ENCODE measurements at regions not wholly inside any gene's neighbourhood (a gene's known extent, or its start where the extent isn't known, plus 50 kb on each side); places are given as distances from the start of the nearest gene placed in this dataset.
"Not testable (repeated sequence)": the region's sequence is repeated elsewhere in the genome, so short reads cannot be mapped to it uniquely, and the experiment has no call there.

DNA sequence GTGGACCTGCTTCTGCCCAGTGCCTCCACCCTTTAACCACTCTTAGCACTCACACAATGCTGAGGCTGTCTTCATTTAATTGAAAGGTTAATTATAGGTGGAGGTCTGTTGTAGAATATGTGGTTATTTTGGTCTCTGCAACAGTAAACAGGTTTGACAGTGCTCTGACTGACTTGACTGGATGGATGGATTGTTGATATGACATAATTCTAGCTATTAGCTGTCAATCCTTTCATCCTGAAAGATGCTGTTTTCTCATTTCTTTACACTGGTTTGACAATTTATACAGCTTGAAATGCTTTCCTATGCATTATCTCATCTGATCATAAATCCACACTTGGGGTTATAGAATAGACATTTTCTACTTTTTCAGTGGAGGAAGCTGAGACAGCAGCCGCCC is 210.7 kb downstream of the CDH26 start:
- H3K4me1 Mint-ChIP-seq, result peaks cover 0 to 5% (median 1%) of the 10 kb centered on the region in 4 donors
- POLR2A ChIA-PET, result no interaction called here
- H3K36me3 Mint-ChIP-seq, result no peaks in the 10 kb centered on the region
- ATAC-seq (no peak), DNase-seq (no peak)
- no peak overlapping the region for H3K4me3 Mint-ChIP-seq
- H3K9me3 Mint-ChIP-seq, result peaks cover 0 to 2% (median 0%) of the 10 kb centered on the region in 9 donors
- peaks cover 0 to 2% (median 0%) of the 10 kb centered on the region in 5 donors for H3K27me3 Mint-ChIP-seq
- no peak overlapping the region for H3K27ac Mint-ChIP-seq

DNA sequence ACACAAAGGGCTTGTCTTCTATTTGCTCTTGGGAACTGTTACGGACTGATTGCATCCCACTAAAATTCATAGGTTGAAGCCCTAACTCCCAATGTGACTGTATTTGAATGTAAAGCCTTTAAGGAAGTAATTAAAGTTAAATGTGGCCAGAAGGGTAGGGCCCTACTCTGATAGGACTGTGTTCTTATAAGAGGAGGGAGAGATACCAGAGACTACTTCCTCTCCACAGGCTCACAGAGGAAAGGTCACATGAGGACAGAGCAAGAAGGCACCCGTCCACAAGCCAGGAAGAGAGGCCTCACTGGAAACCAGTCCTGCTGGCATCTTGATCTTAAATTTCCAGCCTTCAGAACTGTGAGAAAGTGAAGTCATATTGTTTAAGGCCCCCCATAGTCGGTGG is 211.9 kb downstream of the CDH26 start:
- DNase-seq (no peak), ATAC-seq (no peak)
- H3K4me1 Mint-ChIP-seq, result peaks cover 0 to 5% (median 1%) of the 10 kb centered on the region in 4 donors
- H3K27ac Mint-ChIP-seq, result no peak overlapping the region
- H3K36me3 Mint-ChIP-seq, result no peaks in the 10 kb centered on the region
- POLR2A ChIA-PET, result no interaction called here
- H3K27me3 Mint-ChIP-seq, result no peaks in the 10 kb centered on the region
- peaks cover 0 to 2% (median 0%) of the 10 kb centered on the region in 9 donors for H3K9me3 Mint-ChIP-seq
- H3K4me3 Mint-ChIP-seq, result no peak overlapping the region

DNA sequence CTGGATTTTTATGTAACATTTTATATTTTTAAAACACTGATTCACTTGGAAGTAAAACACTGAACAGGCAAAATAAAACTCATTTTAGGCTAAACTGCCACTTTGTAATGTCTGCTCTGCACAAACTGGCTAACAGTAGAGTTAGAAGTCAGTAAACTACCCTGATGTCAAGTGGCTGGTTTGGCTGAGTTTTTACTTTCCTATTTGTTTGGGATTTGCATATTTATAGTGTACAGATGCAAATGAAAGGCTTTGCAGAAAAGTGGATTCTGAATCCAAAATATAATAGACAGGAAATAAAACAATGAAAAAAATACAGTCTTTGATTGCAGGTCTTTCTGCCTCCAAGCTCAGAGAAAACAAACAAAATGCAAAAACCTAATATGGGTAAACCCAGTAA is 213.1 kb downstream of the CDH26 start:
- Mint-ChIP-seq H3K9me3 (peaks cover 0 to 7% (median 4%) of the 10 kb centered on the region in 9 donors), H3K4me3 (no peak overlapping the region)
- no peak for ATAC-seq

DNA sequence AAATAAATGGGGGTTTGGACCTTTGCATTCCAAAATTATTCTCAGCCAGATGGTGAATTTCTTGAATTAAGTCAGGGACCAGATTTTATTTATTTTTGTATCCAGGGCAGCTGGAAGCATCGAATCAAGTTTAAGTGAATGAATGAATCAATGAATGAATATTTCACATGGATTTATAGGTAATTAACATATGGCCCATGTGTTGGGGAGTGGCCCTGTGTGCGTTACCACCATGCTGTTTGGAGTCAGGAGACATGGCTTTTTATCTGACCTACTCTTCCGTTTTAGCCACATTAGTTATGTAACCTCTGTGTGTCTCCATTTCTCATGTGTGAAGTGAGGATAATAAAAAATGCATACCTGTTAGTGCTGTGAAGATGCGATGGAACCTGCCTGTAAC is 213.5 kb downstream of the CDH26 start:
- DNase-seq (no peak), ATAC-seq (no peak)
- POLR2A ChIA-PET, result no interaction called here
- no peak overlapping the region for H3K4me3 Mint-ChIP-seq
- H3K9me3 Mint-ChIP-seq, result peaks cover 0 to 7% (median 4%) of the 10 kb centered on the region in 9 donors
- peaks cover 0 to 3% (median 0%) of the 10 kb centered on the region in 5 donors for H3K27me3 Mint-ChIP-seq
- H3K4me1 Mint-ChIP-seq, result peaks cover 0 to 5% (median 1%) of the 10 kb centered on the region in 4 donors
- H3K27ac Mint-ChIP-seq, result no peak overlapping the region
- H3K36me3 Mint-ChIP-seq, result no peaks in the 10 kb centered on the region

More for the DNA sequence above, 213.1 kb downstream of the CDH26 start:
- Mint-ChIP-seq H3K27ac (no peak overlapping the region), H3K27me3 (peaks cover 0 to under 1% (median 0%) of the 10 kb centered on the region in 5 donors), H3K4me1 (peaks cover 0 to 5% (median 1%) of the 10 kb centered on the region in 4 donors), H3K36me3 (no peaks in the 10 kb centered on the region)
- no peak for DNase-seq
- POLR2A ChIA-PET, result no interaction called here

DNA sequence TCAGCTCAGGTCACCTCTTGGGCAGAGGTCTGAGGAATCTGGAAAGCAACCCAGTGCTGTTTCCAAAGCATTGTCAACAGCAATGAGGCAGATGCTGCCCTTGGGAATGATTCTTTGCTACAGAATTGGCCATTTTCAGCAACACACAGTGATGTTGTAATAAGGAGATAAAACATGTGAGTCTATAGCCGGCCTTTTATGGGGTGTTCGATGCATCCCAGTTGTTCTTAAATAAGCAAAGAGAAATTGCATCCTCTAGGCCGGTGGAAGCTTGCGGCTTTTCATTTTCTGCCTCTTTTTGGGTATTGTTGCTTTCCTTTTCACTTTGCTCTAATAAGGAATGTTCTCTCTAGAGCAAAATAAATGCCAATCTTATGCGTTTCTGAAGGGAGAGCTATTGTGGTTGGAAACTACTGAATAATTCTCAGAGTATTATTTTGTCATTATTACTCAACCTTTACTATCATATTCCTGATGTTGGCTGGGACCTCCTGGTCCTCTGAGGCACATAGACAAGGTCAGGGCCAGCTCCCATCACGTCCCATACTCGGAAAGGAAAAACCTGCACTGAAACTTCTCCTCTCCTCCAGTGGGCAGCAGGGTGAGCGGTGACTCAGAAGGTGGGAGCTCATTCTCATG is 214.2 kb downstream of the CDH26 start:
- H3K27ac Mint-ChIP-seq, result no peak overlapping the region
- H3K4me3 Mint-ChIP-seq, result no peak overlapping the region
- H3K9me3 Mint-ChIP-seq, result peaks cover 0 to 7% (median 4%) of the 10 kb centered on the region in 9 donors
- no peak for ATAC-seq
- peaks cover 0 to 3% (median 0%) of the 10 kb centered on the region in 5 donors for H3K27me3 Mint-ChIP-seq
- POLR2A ChIA-PET, result no interaction called here
- DNase-seq, result no peak
- H3K36me3 Mint-ChIP-seq, result no peaks in the 10 kb centered on the region
- H3K4me1 Mint-ChIP-seq, result peaks cover 0 to 5% (median 1%) of the 10 kb centered on the region in 4 donors

DNA sequence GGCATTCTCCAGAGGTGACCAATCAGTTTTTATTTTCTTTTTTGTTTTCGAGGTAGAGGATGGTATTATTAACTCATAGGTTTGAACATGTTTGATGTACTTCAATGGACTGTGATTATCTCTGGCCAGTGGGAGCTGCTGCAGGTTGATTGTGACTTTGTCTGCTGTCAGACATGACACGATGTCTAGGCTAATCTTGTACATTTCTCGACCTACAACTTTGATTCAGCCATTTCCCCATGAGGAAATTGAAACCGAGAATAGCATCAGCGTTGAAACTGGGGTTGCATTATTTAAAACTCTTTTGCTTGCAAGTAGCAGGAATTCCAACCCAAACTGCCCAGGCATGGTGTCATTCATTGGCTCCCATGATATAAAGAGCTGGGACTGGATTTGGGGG is 218.9 kb downstream of the CDH26 start:
- POLR2A ChIA-PET, result no interaction called here
- no peaks in the 10 kb centered on the region for H3K36me3 Mint-ChIP-seq

GRCh38 chr20:60180986-60181385 is 222.8 kb downstream of the CDH26 start:
- H3K4me3 Mint-ChIP-seq, result no peak overlapping the region
- POLR2A ChIA-PET, result no interaction called here
- no peaks in the 10 kb centered on the region for H3K4me1 Mint-ChIP-seq
- H3K27ac Mint-ChIP-seq, result no peak overlapping the region
- DNase-seq (no peak), ATAC-seq (no peak)
- H3K9me3 Mint-ChIP-seq, result peaks cover 0 to 14% (median 5%) of the 10 kb centered on the region in 9 donors
- no peaks in the 10 kb centered on the region for H3K36me3 Mint-ChIP-seq
- peaks cover 0 to 3% (median 0%) of the 10 kb centered on the region in 5 donors for H3K27me3 Mint-ChIP-seq

More for the DNA sequence above, 218.9 kb downstream of the CDH26 start:
- DNase-seq (no peak), ATAC-seq (no peak)
- peak overlapping the region in 1 of 10 donors; percentile 42 for H3K27ac Mint-ChIP-seq
- peaks cover 0 to 3% (median 0%) of the 10 kb centered on the region in 5 donors for H3K27me3 Mint-ChIP-seq
- H3K4me1 Mint-ChIP-seq, result no peaks in the 10 kb centered on the region
- H3K4me3 Mint-ChIP-seq, result no peak overlapping the region
- peaks cover 0 to 7% (median 5%) of the 10 kb centered on the region in 9 donors for H3K9me3 Mint-ChIP-seq

DNA sequence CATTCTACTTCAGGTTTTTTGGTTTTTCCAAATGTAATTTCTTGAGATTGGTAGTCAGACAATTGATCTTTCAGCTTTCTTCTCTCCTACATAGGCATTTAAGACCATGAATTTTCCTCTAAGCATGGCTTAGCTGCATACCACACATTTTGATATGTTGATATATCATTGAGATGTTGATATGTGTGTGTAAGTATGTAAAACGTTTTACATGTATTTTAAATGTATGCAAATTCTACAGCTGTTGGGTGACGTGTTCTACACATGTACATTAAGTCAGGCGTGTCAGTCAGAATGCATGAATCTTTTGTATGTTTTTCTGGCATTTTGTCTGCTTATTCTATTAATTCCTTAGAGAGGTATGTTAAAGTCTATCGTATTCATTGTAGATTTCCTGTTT is 228.2 kb downstream of the CDH26 start:
- Mint-ChIP-seq H3K27me3 (peaks cover 0 to 27% (median 3%) of the 10 kb centered on the region in 5 donors), H3K27ac (no peak overlapping the region), H3K9me3 (peaks cover 0 to 17% (median 7%) of the 10 kb centered on the region in 9 donors), H3K36me3 (no peaks in the 10 kb centered on the region), H3K4me3 (no peak overlapping the region), H3K4me1 (no peaks in the 10 kb centered on the region)
- no peak for DNase-seq
- ATAC-seq, result no peak
- POLR2A ChIA-PET, result no interaction called here

DNA sequence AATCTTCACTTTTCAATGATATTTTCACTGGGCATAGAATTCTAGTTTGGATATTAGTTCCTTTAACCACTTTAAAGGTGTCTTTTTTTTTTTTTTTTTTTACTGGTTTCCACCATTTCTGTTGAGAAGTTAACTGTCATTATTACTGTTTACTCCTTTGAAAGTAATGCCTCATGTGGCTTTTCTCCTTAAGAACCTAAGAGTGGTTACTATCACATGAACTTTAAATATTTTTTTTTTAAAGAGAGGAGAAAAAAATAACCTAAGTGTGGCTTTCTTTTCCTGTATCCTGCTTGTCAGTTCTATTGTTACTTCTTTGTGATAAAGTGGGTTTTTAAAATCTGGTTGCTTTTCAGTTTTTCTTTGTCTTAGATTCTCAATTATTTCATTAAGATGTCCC is 229.5 kb downstream of the CDH26 start:
- no peaks in the 10 kb centered on the region for H3K36me3 Mint-ChIP-seq
- POLR2A ChIA-PET, result no interaction called here
- peaks cover 0 to 33% (median 4%) of the 10 kb centered on the region in 5 donors for H3K27me3 Mint-ChIP-seq
- no peak for DNase-seq
- H3K9me3 Mint-ChIP-seq, result peaks cover 0 to 17% (median 7%) of the 10 kb centered on the region in 9 donors
- no peak overlapping the region for H3K27ac Mint-ChIP-seq
- no peak for ATAC-seq
- H3K4me1 Mint-ChIP-seq, result no peaks in the 10 kb centered on the region
- H3K4me3 Mint-ChIP-seq, result no peak overlapping the region

- H3K4me3 Mint-ChIP-seq, result no peak overlapping the region
- POLR2A ChIA-PET, result no interaction called here
- no peaks in the 10 kb centered on the region for H3K4me1 Mint-ChIP-seq
- no peak overlapping the region for H3K27ac Mint-ChIP-seq
- ATAC-seq (no peak), DNase-seq (no peak)
- H3K9me3 Mint-ChIP-seq, result peaks cover 0 to 6% (median 2%) of the 10 kb centered on the region in 9 donors
- peaks cover 0 to 36% (median 4%) of the 10 kb centered on the region in 5 donors for H3K27me3 Mint-ChIP-seq
- H3K36me3 Mint-ChIP-seq, result no peaks in the 10 kb centered on the region
Observed at GRCh38 chr20:60191014-60191413, 232.8 kb downstream of the CDH26 start.

DNA sequence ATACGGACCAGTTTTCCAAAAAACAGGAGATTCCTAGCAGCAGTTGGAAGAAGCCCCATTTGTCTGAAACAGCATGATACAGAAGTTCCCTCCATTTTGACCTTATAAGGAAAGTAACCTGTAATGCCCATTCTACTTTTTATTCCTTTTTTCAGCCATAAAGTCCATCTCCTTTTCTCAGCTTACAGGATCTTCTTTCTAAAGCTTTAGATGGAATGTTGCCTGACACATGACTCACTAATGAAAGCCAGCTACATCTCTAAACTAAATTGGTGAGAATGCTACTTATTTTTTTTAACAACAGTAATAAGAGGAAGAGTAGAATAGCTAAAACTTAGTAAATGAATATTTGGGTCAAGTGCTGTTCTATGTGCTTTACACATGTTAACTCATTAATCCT is 234.1 kb downstream of the CDH26 start:
- no peaks in the 10 kb centered on the region for H3K4me1 Mint-ChIP-seq
- peaks cover 0 to 36% (median 4%) of the 10 kb centered on the region in 5 donors for H3K27me3 Mint-ChIP-seq
- H3K9me3 Mint-ChIP-seq, result peaks cover 0 to 8% (median 2%) of the 10 kb centered on the region in 9 donors
- POLR2A ChIA-PET, result no interaction called here
- DNase-seq (no peak), ATAC-seq (no peak)
- peaks cover 0 to 2% (median 0%) of the 10 kb centered on the region in 3 donors for H3K36me3 Mint-ChIP-seq
- H3K4me3 Mint-ChIP-seq, result no peak overlapping the region
- no peak overlapping the region for H3K27ac Mint-ChIP-seq

DNA sequence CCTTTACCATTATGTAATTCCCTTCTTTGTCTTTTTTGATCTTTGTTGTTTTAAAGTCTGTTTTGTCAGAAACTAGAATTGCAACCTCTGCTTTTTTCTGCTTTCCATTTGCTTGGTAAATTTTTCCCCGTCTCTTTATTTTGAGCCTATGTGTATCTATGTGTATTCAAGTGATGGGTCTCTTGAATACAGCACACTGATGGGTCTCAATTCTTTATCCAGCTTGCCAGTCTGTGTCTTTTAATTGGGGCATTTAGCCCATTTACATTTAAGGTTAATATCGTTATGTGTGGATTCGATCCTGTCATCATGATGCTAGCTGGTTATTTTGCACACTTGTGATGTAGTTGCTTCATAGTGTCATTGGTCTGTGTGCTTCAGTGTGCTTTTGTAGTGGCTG is 240.9 kb downstream of the CDH26 start:
- H3K27ac Mint-ChIP-seq, H3K4me1 Mint-ChIP-seq, POLR2A ChIA-PET, H3K4me3 Mint-ChIP-seq, DNase-seq, ATAC-seq: not testable (repeated sequence)
- Mint-ChIP-seq H3K9me3 (peaks cover 0 to 30% (median 13%) of the 10 kb centered on the region in 9 donors), H3K27me3 (peaks cover 0 to 18% (median 8%) of the 10 kb centered on the region in 5 donors), H3K36me3 (peaks cover 8 to 17% (median 10%) of the 10 kb centered on the region in 3 donors)

DNA sequence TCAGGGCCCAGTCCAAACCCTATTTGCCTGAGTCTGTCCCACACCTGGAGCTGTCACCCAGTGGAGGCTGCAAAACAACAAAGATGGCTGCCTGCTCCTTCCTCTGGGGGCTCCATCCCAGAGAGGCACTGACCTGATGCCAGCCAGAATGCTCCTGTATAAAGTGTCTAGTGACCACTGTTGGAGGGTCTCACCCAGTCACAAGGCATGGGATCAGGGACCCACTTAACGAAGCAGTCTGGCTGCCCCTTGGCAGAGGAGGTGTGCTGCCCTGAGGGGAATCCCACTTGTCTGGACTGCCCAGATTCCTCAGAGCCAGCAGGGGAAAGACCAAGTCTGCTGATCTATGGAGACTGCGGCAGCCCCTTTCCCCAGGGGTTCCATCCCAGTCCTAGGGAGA is 241.6 kb downstream of the CDH26 start:
- no peak overlapping the region for H3K27ac Mint-ChIP-seq
- POLR2A ChIA-PET, result no interaction called here
- peaks cover 0 to 30% (median 13%) of the 10 kb centered on the region in 9 donors for H3K9me3 Mint-ChIP-seq
- no peak for DNase-seq
- H3K4me3 Mint-ChIP-seq, result no peak overlapping the region
- H3K4me1 Mint-ChIP-seq, result no peaks in the 10 kb centered on the region
- peaks cover 8 to 17% (median 10%) of the 10 kb centered on the region in 3 donors for H3K36me3 Mint-ChIP-seq
- no peak for ATAC-seq
- H3K27me3 Mint-ChIP-seq, result peaks cover 0 to 18% (median 8%) of the 10 kb centered on the region in 5 donors
